B cell (primary cell): ENCODE measurements at regions not wholly inside any gene's neighbourhood (a gene's known extent, or its start where the extent isn't known, plus 50 kb on each side); places are given as distances from the start of the nearest gene placed in this dataset.

ENCODE experiments used
- EZH2 ChIP-seq: IDR thresholded peaks from 2 replicates; pipeline ENCODE4 v1.6.1; 2012; ENCODE audit warnings: borderline replicate concordance, low read depth, mild to moderate bottlenecking, moderate library complexity, low read length; ENCODE audit not compliant: insufficient read depth, poor library complexity, severe bottlenecking
- TF ChIP-seq, protein P1 (sequence below): fragments of 200-600 bp; IDR thresholded peaks from one replicate; pipeline ENCODE4 v1.8.0; 2022; ENCODE audit warnings: antibody characterized with exemption, mild to moderate bottlenecking

DNA sequence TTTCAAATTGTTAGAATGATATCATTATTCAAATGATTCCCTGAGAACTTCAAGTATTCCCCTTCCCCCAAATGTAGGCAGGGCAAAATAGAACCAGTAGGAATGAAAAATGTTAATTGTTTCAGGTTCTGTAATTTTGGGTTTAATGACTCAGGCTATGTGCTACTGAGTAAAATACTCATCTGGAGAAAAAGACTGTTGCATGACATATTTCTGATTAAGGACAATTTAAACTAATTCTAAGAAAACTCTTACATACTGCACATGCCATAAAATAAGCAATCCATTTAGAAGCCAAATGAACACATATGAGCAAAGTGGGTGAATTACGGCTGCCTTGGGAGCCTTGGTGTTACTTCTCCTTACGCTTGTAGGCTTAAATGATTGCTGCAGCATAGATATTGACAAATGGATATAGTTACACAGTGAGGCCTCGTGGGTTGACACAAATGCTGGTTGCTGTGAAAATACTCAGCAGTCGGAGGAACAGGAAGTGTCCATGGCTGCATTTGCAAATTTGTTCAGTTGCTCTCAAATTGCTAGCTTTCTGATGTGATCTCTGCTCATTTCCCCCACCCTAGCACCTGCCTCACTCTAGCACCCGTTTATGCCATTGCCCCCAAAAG, 174.9 kb upstream of the DMAC1 start:
- TF ChIP-seq, protein P1, sequence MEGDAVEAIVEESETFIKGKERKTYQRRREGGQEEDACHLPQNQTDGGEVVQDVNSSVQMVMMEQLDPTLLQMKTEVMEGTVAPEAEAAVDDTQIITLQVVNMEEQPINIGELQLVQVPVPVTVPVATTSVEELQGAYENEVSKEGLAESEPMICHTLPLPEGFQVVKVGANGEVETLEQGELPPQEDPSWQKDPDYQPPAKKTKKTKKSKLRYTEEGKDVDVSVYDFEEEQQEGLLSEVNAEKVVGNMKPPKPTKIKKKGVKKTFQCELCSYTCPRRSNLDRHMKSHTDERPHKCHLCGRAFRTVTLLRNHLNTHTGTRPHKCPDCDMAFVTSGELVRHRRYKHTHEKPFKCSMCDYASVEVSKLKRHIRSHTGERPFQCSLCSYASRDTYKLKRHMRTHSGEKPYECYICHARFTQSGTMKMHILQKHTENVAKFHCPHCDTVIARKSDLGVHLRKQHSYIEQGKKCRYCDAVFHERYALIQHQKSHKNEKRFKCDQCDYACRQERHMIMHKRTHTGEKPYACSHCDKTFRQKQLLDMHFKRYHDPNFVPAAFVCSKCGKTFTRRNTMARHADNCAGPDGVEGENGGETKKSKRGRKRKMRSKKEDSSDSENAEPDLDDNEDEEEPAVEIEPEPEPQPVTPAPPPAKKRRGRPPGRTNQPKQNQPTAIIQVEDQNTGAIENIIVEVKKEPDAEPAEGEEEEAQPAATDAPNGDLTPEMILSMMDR, result no peak
- TF ChIP-seq EZH2, result no peak
